Upper lobe of left lung (tissue), 4 donors: ENCODE measurements at regions not wholly inside any gene's neighbourhood (a gene's known extent, or its start where the extent isn't known, plus 50 kb on each side); places are given as distances from the start of the nearest gene placed in this dataset.

Source experiments
- POLR2A ChIP-seq, 4 donors: fragments of 450-650 bp; IDR thresholded peaks; one replicate each; pipeline ENCODE4 v1.5.1; 2016 to 2017; ENCODE audit warnings: antibody characterized with exemption in 4 of 4, mild to moderate bottlenecking in 2 of 4
- POLR2AphosphoS5 ChIP-seq, 2 donors: sonication (generic); formaldehyde crosslinking; IDR thresholded peaks; one replicate each; pipeline ENCODE4 v1.5.1; 2017; ENCODE audit warnings: antibody characterized with exemption in 2 of 2
- TF ChIP-seq, protein P1 (sequence below), 6 experiments: fragments of 450-650 bp in 4 of 6; fragments of 200-600 bp in 2 of 6; sonication (generic) in 2 of 6; IDR thresholded peaks; one replicate each; pipeline ENCODE4 v1.5.1; 2016 to 2019; ENCODE audit warnings: antibody characterized with exemption in 6 of 6

GRCh38 chr14:42248131-42248530 lies 641.5 kb downstream of the LRFN5 start:
- TF ChIP-seq POLR2A (IDR thresholded peaks at IDR 0.05), result no peak
- no peak for TF ChIP-seq POLR2AphosphoS5 (IDR thresholded peaks at IDR 0.05)
- TF ChIP-seq, protein P1, sequence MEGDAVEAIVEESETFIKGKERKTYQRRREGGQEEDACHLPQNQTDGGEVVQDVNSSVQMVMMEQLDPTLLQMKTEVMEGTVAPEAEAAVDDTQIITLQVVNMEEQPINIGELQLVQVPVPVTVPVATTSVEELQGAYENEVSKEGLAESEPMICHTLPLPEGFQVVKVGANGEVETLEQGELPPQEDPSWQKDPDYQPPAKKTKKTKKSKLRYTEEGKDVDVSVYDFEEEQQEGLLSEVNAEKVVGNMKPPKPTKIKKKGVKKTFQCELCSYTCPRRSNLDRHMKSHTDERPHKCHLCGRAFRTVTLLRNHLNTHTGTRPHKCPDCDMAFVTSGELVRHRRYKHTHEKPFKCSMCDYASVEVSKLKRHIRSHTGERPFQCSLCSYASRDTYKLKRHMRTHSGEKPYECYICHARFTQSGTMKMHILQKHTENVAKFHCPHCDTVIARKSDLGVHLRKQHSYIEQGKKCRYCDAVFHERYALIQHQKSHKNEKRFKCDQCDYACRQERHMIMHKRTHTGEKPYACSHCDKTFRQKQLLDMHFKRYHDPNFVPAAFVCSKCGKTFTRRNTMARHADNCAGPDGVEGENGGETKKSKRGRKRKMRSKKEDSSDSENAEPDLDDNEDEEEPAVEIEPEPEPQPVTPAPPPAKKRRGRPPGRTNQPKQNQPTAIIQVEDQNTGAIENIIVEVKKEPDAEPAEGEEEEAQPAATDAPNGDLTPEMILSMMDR (IDR thresholded peaks at IDR 0.05), result no peak
